H1 (cell line): ENCODE measurements at regions not wholly inside any gene's neighbourhood (a gene's known extent, or its start where the extent isn't known, plus 50 kb on each side); places are given as distances from the start of the nearest gene placed in this dataset.

Experiments used
- CHD7 ChIP-seq: fragments of 300-600 bp; sonication (generic); IDR thresholded peaks from 2 replicates; pipeline ENCODE4 v1.7.1; 2012; ENCODE audit warnings: low read length, moderate library complexity, mild to moderate bottlenecking, inconsistent platforms; ENCODE audit not compliant: insufficient replicate concordance

- no peak for TF ChIP-seq CHD7
These were observed 52.0 kb upstream of the NPAS1 start (continued) for GRCh38 chr19:46967578-46968032.
